H1 (cell line): ENCODE measurements at regions not wholly inside any gene's neighbourhood (a gene's known extent, or its start where the extent isn't known, plus 50 kb on each side); places are given as distances from the start of the nearest gene placed in this dataset.
A peak's percentile ranks its signal among the peaks of the same experiment; 100 is the strongest.

Experiments
- CTCF ChIA-PET: fragments of 300-600 bp; sonication (Branson Sonifier 250); formaldehyde crosslinking; loops from one replicate; lab custom pipeline; 2021; ENCODE audit not compliant: partially characterized antibody; lab: Charles Lee
- POLR2A ChIA-PET: fragments of 300-600 bp; sonication (Branson Sonifier 250); formaldehyde crosslinking; loops from one replicate; lab custom pipeline; 2021; ENCODE audit warnings: inconsistent platforms; ENCODE audit not compliant: partially characterized antibody; lab: Charles Lee
- DNase-seq, 2 experiments: peaks; one replicate each; pipeline versions ENCODE4 v3.0.0 to v3.0.0-alpha.2; 2010 to 2022; ENCODE audit warnings: low spot score in 2 of 2, low read depth in 1 of 2, mixed read lengths in 1 of 2
- FAIRE-seq: peaks from 2 replicates; lab custom pipeline; 2011; peaks lifted over from hg19 to GRCh38; lab: Jason Lieb, UNC
- H2AFZ ChIP-seq: 2 replicates; pipeline ENCODE4 v1.8.1; 2012; ENCODE audit warnings: low read length, inconsistent platforms
- H2AK5ac ChIP-seq: 2 replicates; pipeline ENCODE4 v1.6.1; 2013; ENCODE audit warnings: low read depth, low read length
- H2BK120ac ChIP-seq: replicated peaks from 2 replicates; pipeline ENCODE3; 2013; ENCODE audit warnings: low read depth, low read length, inconsistent platforms
- H2BK12ac ChIP-seq: 2 replicates; pipeline ENCODE4 v1.6.1; 2013; ENCODE audit warnings: low read depth, low read length
- H2BK15ac ChIP-seq: 2 replicates; pipeline ENCODE4 v1.6.1; 2013; ENCODE audit warnings: low read length
- H2BK20ac ChIP-seq: 2 replicates; pipeline ENCODE4 v1.6.1; 2013; ENCODE audit warnings: low read length
- H2BK5ac ChIP-seq: 2 replicates; pipeline ENCODE4 v1.6.1; 2013; ENCODE audit warnings: low read depth, low read length
- H3K14ac ChIP-seq: 2 replicates; pipeline ENCODE4 v1.6.1; 2013; ENCODE audit warnings: inconsistent platforms; ENCODE audit not compliant: insufficient read length
- H3K18ac ChIP-seq: 2 replicates; pipeline ENCODE4 v1.6.1; 2013; ENCODE audit warnings: low read length; ENCODE audit errors: extremely low read depth
- H3K23ac ChIP-seq: 2 replicates; pipeline ENCODE4 v1.6.1; 2013; ENCODE audit warnings: inconsistent platforms; ENCODE audit not compliant: insufficient read length
- H3K23me2 ChIP-seq: 2 replicates; pipeline ENCODE4 v1.6.1; 2013; ENCODE audit warnings: low read depth, low read length
- H3K27ac ChIP-seq: 2 replicates; pipeline ENCODE4 v1.6.1; 2011; ENCODE audit warnings: low read depth, low read length, inconsistent platforms
- H3K27me3 ChIP-seq, 4 experiments: replicated peaks in 1 of 4; 1 replicate in 1 of 4; 2 replicates in 3 of 4; pipeline versions ENCODE4 v1.6.1 to v1.8.1; 2011 to 2013; ENCODE audit warnings: low read length in 3 of 4, mild to moderate bottlenecking in 3 of 4, inconsistent platforms in 2 of 4, mixed read lengths in 2 of 4, moderate library complexity in 1 of 4; ENCODE audit not compliant: control insufficient read depth in 3 of 4, insufficient read depth in 3 of 4; ENCODE audit errors: extremely low read depth in 1 of 4
- H3K36me3 ChIP-seq, 4 experiments: 2 replicates each; pipeline versions ENCODE4 v1.6.1 to v1.8.1; 2011 to 2013; ENCODE audit warnings: mild to moderate bottlenecking in 4 of 4, low read length in 3 of 4, moderate library complexity in 2 of 4, control low read depth in 1 of 4, inconsistent platforms in 1 of 4; ENCODE audit not compliant: insufficient read depth in 4 of 4, control insufficient read depth in 2 of 4
- H3K4ac ChIP-seq: replicated peaks from 2 replicates; pipeline ENCODE3; 2013; ENCODE audit warnings: low read length, low read depth, mixed read lengths, inconsistent platforms; ENCODE audit not compliant: insufficient read length
- H3K4me1 ChIP-seq, 4 experiments: replicated peaks in 1 of 4; 1 replicate in 1 of 4; 2 replicates in 3 of 4; pipeline versions ENCODE4 v1.6.1 to v1.8.1; 2011 to 2013; ENCODE audit warnings: low read length in 3 of 4, inconsistent platforms in 2 of 4, mixed read lengths in 1 of 4; ENCODE audit not compliant: insufficient read depth in 4 of 4, control insufficient read depth in 3 of 4
- H3K4me2 ChIP-seq, 2 experiments: 2 replicates each; pipeline versions ENCODE4 v1.6.1 to v1.8.1; 2011 to 2013; ENCODE audit warnings: low read depth in 2 of 2, low read length in 2 of 2, control low read depth in 1 of 2, inconsistent platforms in 1 of 2, mild to moderate bottlenecking in 1 of 2; ENCODE audit not compliant: insufficient read depth in 1 of 2
- H3K4me3 ChIP-seq, 4 experiments: fragments of 200-600, 300-600 bp in 1 of 4; sonication (generic), shearing (Covaris generic), sonication (Bioruptor Twin) in 1 of 4; 2 replicates each; pipeline versions ENCODE4 v1.5.1 to v1.8.1; 2011 to 2016; ENCODE audit warnings: low read length in 4 of 4, low read depth in 3 of 4, control low read depth in 2 of 4, inconsistent platforms in 2 of 4, mild to moderate bottlenecking in 2 of 4, mixed read lengths in 1 of 4, moderate library complexity in 1 of 4; ENCODE audit not compliant: insufficient read depth in 2 of 4; ENCODE audit errors: extremely low read depth in 1 of 4
- H3K56ac ChIP-seq: replicated peaks from 2 replicates; pipeline ENCODE3; 2013; ENCODE audit warnings: low read depth, mild to moderate bottlenecking, mixed read lengths, low read length, inconsistent platforms; ENCODE audit not compliant: insufficient read length
- H3K79me1 ChIP-seq: 2 replicates; pipeline ENCODE4 v1.6.1; 2013; ENCODE audit warnings: low read depth, low read length, control low read depth
- H3K79me2 ChIP-seq, 2 experiments: 2 replicates each; pipeline versions ENCODE4 v1.6.1 to v1.8.1; 2012 to 2013; ENCODE audit warnings: low read length in 2 of 2, mild to moderate bottlenecking in 2 of 2, inconsistent platforms in 1 of 2; ENCODE audit not compliant: insufficient read depth in 2 of 2, control insufficient read depth in 1 of 2
- H3K9ac ChIP-seq, 4 experiments: replicated peaks in 1 of 4; 1 replicate in 1 of 4; 2 replicates in 3 of 4; pipeline versions ENCODE4 v1.6.1 to v1.8.1; 2011 to 2013; ENCODE audit warnings: low read depth in 3 of 4, low read length in 3 of 4, control low read depth in 2 of 4, mild to moderate bottlenecking in 2 of 4, moderate library complexity in 2 of 4, inconsistent platforms in 1 of 4; ENCODE audit errors: extremely low read depth in 1 of 4
- H3K9me3 ChIP-seq, 2 experiments: 2 replicates each; pipeline versions ENCODE4 v1.6.1 to v1.8.1; 2012 to 2013; ENCODE audit warnings: mild to moderate bottlenecking in 2 of 2, moderate library complexity in 2 of 2, control low read depth in 1 of 2, inconsistent platforms in 1 of 2, low read depth in 1 of 2, low read length in 1 of 2, mixed read lengths in 1 of 2; ENCODE audit not compliant: insufficient read depth in 2 of 2
- H4K20me1 ChIP-seq, 2 experiments: replicated peaks in 1 of 2; 2 replicates each; pipeline versions ENCODE3 to v1.8.1; 2011 to 2013; ENCODE audit warnings: inconsistent platforms in 2 of 2, low read length in 2 of 2, mild to moderate bottlenecking in 1 of 2; ENCODE audit not compliant: insufficient read depth in 2 of 2, control insufficient read depth in 1 of 2
- H4K5ac ChIP-seq: 2 replicates; pipeline ENCODE4 v1.6.1; 2013; ENCODE audit warnings: low read length, low read depth, mixed read lengths, inconsistent platforms; ENCODE audit not compliant: insufficient read length
- H4K8ac ChIP-seq: 2 replicates; pipeline ENCODE4 v1.8.0; 2013; ENCODE audit warnings: mild to moderate bottlenecking, moderate library complexity, low read length, inconsistent platforms; ENCODE audit not compliant: insufficient read depth; ENCODE audit errors: extremely low read depth
- H4K91ac ChIP-seq: replicated peaks from 2 replicates; pipeline ENCODE3; 2013; ENCODE audit warnings: low read length, mixed read lengths, inconsistent platforms; ENCODE audit not compliant: insufficient read length
- CHD1 ChIP-seq: IDR thresholded peaks from 2 replicates; pipeline ENCODE4 v1.6.1; 2012; ENCODE audit warnings: low read depth, low read length, improper control_type of control experiment
- CREB1 ChIP-seq: IDR thresholded peaks from 2 replicates; pipeline ENCODE4 v1.6.1; 2012; ENCODE audit warnings: inconsistent platforms
- HDAC2 ChIP-seq, 2 experiments: fragments of 300-600 bp in 1 of 2; sonication (generic) in 1 of 2; IDR thresholded peaks; 2 replicates each; pipeline ENCODE4 v1.6.1; 2011 to 2012; ENCODE audit warnings: low read depth in 2 of 2, low read length in 2 of 2, mild to moderate bottlenecking in 2 of 2, moderate library complexity in 2 of 2, borderline replicate concordance in 1 of 2, inconsistent platforms in 1 of 2
- JUND ChIP-seq: IDR thresholded peaks from 2 replicates; pipeline ENCODE4 v1.6.1; 2011; ENCODE audit warnings: mild to moderate bottlenecking, improper control_type of control experiment, low read length
- POU5F1 ChIP-seq: IDR thresholded peaks from 2 replicates; pipeline ENCODE4 v1.6.1; 2011; ENCODE audit warnings: low read depth, mild to moderate bottlenecking, low read length, moderate library complexity
- RBBP5 ChIP-seq: IDR thresholded peaks from 2 replicates; pipeline ENCODE4 v1.7.1; 2012; ENCODE audit warnings: low read depth, mild to moderate bottlenecking, inconsistent platforms, low read length, moderate library complexity, borderline replicate concordance
- WGBS, 2 experiments: shearing (Covaris generic) in 1 of 2; methylation state at CpG; one replicate each; pipeline versions ENCODE4 v1.1.6 to v1.1.7; 2013 to 2015; ENCODE audit warnings: low lambda C conversion rate in 2 of 2, mixed read lengths in 2 of 2, inconsistent platforms in 1 of 2, low coverage in 1 of 2, missing lambda C conversion rate in 1 of 2; ENCODE audit not compliant: insufficient replicate concordance in 2 of 2, insufficient coverage in 1 of 2, insufficient read length in 1 of 2; ENCODE audit errors: extremely low coverage in 1 of 2, missing lambda C conversion rate in 1 of 2; 5-methylcytosine and 5-hydroxymethylcytosine counted together

GRCh38 chr1:14334336-14335176 is 263.9 kb upstream of the KAZN start:
- H3K23ac ChIP-seq: no peak overlapping the region
- H3K4me1 ChIP-seq: peaks cover 0 to 2% (median under 1%) of the 10 kb centered on the region in 4 experiments; a peak in 2 of 7 replicates
- no peak overlapping the region for H2BK5ac ChIP-seq
- CTCF ChIA-PET: no interaction called here
- H3K27me3 ChIP-seq: no peaks in the 10 kb centered on the region
- H2AK5ac ChIP-seq: no peak overlapping the region
- H3K4me2 ChIP-seq: no peak overlapping the region
- no peak overlapping the region for H3K14ac ChIP-seq
- no peak overlapping the region for H2BK120ac ChIP-seq
- H4K8ac ChIP-seq: no peak overlapping the region
- TF ChIP-seq RBBP5 (no peak), CREB1 (no peak), POU5F1 (no peak), HDAC2 (IDR thresholded peaks at IDR 0.05; ENCODE audit: borderline replicate concordance in 1 of 2, low read depth in 2 of 2, low read length in 2 of 2) (no peak), CHD1 (no peak), JUND (no peak)
- no peak for DNase-seq
- no peaks in the 10 kb centered on the region for H4K20me1 ChIP-seq
- H3K56ac ChIP-seq: no peak overlapping the region
- H3K79me1 ChIP-seq: no peaks in the 10 kb centered on the region
- peak overlapping the region; percentile 23 for H4K91ac ChIP-seq
- FAIRE-seq: no peak
- H2AFZ ChIP-seq: peak overlapping the region; percentile 94
- H4K5ac ChIP-seq: no peak overlapping the region
- peak overlapping the region; percentile 46; the same call in 1 of the 2 replicates for H2BK15ac ChIP-seq
- H2BK20ac ChIP-seq: 0 out of 2 replicates have a peak overlapping the region, but pooled peaks have one; percentile 6
- H3K23me2 ChIP-seq: no peaks in the 10 kb centered on the region
- H3K4ac ChIP-seq: no peak overlapping the region
- H3K79me2 ChIP-seq: no peaks in the 10 kb centered on the region
- POLR2A ChIA-PET: no interaction called here
- no peak overlapping the region for H3K27ac ChIP-seq
- H3K4me3 ChIP-seq: no peak overlapping the region
- H2BK12ac ChIP-seq: no peak overlapping the region
- H3K9me3 ChIP-seq: peaks cover 3% of the 10 kb centered on the region in 2 experiments; a peak in 1 of 4 replicates
- 82% methylated on average over 7 of the region's 7 CpGs; no CpG with 5 or more reads in 1 of the 2 experiments for WGBS, 2 experiments
- H3K36me3 ChIP-seq: no peaks in the 10 kb centered on the region
- H3K18ac ChIP-seq: no peak overlapping the region
- H3K9ac ChIP-seq: no peak overlapping the region
